ENCODE measurements at regions not wholly inside any gene's neighbourhood (a gene's known extent, or its start where the extent isn't known, plus 50 kb on each side); places are given as distances from the start of the nearest gene placed in this dataset.

GRCh38 chr12:123062681-123063486 is 82.4 kb downstream of the ARL6IP4 start (continued):
- TF ChIP-seq CTCF (IDR thresholded peaks at IDR 0.05 in 2 of 3, conservative IDR thresholded peaks at IDR 0.05 in 1 of 3; ENCODE audit: borderline replicate concordance in 1 of 3, insufficient read depth in 1 of 3, low read depth in 2 of 3, low read length in 2 of 3): no peak
- no peak; the same call in none of the 2 replicates for TF ChIP-seq JUND (IDR thresholded peaks at IDR 0.05)

- Histone ChIP-seq H3K4me2 (ENCODE audit: low read length) (no peak overlapping the region), H3K4me3 (replicated peaks in 1 of 2; ENCODE audit: low read depth in 1 of 2, low read length in 2 of 2) (no peak overlapping the region), H4K20me1 (ENCODE audit: insufficient read depth) (no peaks in the 10 kb centered on the region), H3K9ac (ENCODE audit: low read length) (no peak overlapping the region), H3K9me2 (ENCODE audit: insufficient read depth) (no peaks in the 10 kb centered on the region), H3K9me3 (ENCODE audit: control insufficient read depth in 1 of 2, insufficient read depth in 1 of 2, low read depth in 1 of 2, low read length in 2 of 2) (no peaks in the 10 kb centered on the region), H3K4me1 (ENCODE audit: control insufficient read depth in 1 of 2, insufficient read depth in 2 of 2, low read length in 2 of 2) (peaks cover 24 to 31% of the 10 kb centered on the region in 2 experiments), H3K27ac (ENCODE audit: low read depth, low read length) (no peak overlapping the region), H3K79me2 (ENCODE audit: insufficient read depth, low read length) (no peaks in the 10 kb centered on the region), H3K27me3 (ENCODE audit: insufficient read depth, low read length) (no peaks in the 10 kb centered on the region), H2AFZ (ENCODE audit: low read depth, low read length, poor library complexity, severe bottlenecking) (no peak overlapping the region), H3K36me3 (ENCODE audit: control insufficient read depth in 1 of 2, insufficient read depth in 2 of 2, low read length in 2 of 2) (no peaks in the 10 kb centered on the region)
- intact Hi-C loops (cut with micrococcal nuclease): no loop called here
- ATAC-seq (no peak), DNase-seq (ENCODE audit: low read depth, low spot score) (no peak)
- ChIA-PET RAD21 (ENCODE audit: low non-redundant PET in 1 of 2, low total read pairs in 2 of 2, uncharacterized antibody in 2 of 2, unreplicated experiment in 2 of 2) (no interaction called here), POLR2A (no interaction called here), CTCF (no interaction called here)
- no TSS peak for BruUV-seq (replicated peaks)
- TF ChIP-seq SRF (IDR thresholded peaks at IDR 0.05; ENCODE audit: low read depth): no peak
- no peak for TF ChIP-seq POLR2AphosphoS5 (IDR thresholded peaks at IDR 0.05; ENCODE audit: low read depth, low read length)
- no peak for TF ChIP-seq SIN3A (IDR thresholded peaks at IDR 0.05; ENCODE audit: low read depth)
- TF ChIP-seq CBX3 (IDR thresholded peaks at IDR 0.05; ENCODE audit: low read depth): no peak
- no peak for TF ChIP-seq ATF3 (IDR thresholded peaks at IDR 0.05)
- TF ChIP-seq RAD21 (IDR thresholded peaks at IDR 0.05; ENCODE audit: low read depth): no peak
- TF ChIP-seq ZNF274 (IDR thresholded peaks at IDR 0.05; ENCODE audit: low read depth, low read length): no peak
- TF ChIP-seq YY1 (IDR thresholded peaks at IDR 0.05; ENCODE audit: extremely low read depth, insufficient replicate concordance, low read depth, low read length): no peak
- TF ChIP-seq POLR2A (IDR thresholded peaks at IDR 0.05; ENCODE audit: borderline replicate concordance, extremely low read depth, insufficient read depth, insufficient read length): no peak
Measured at GRCh38 chr12:123061441-123062205, 81.1 kb downstream of the ARL6IP4 start.

Measured in HCT116 (cell line).